OCI-LY7 (cell line): ENCODE measurements at regions not wholly inside any gene's neighbourhood (a gene's known extent, or its start where the extent isn't known, plus 50 kb on each side); places are given as distances from the start of the nearest gene placed in this dataset.
A peak's percentile ranks its signal among the peaks of the same experiment; 100 is the strongest.

Experiments used
- BruUV-seq: library from RNA; stranded (reverse); fragments of 400-500 nt; replicated peaks from 2 replicates; lab custom pipeline; 2021; lab: Mats Ljungman, UMichigan
- CTCF ChIA-PET: fragments of 300-600 bp; sonication (Branson Sonifier 250); formaldehyde crosslinking; loops from one replicate; lab custom pipeline; 2022; ENCODE audit warnings: antibody characterized with exemption; ENCODE audit not compliant: unreplicated experiment; lab: Charles Lee
- POLR2A ChIA-PET: fragments of 300-600 bp; sonication (Branson Sonifier 250); formaldehyde crosslinking; loops from one replicate; lab custom pipeline; 2022; ENCODE audit warnings: antibody characterized with exemption; lab: Charles Lee
- DNase-seq: peaks from one replicate; pipeline ENCODE4 v3.0.0-alpha.2; 2015; ENCODE audit warnings: low spot score
- H2AFZ ChIP-seq: fragments of 200-600 bp; sonication (generic), shearing (Covaris generic); 2 replicates; pipeline ENCODE4 v1.6.1; 2014; ENCODE audit warnings: mild to moderate bottlenecking, antibody characterized with exemption, low read length, moderate library complexity
- H3K27ac ChIP-seq: fragments of 200-600 bp; sonication (generic); 2 replicates; pipeline ENCODE4 v1.5.1; 2014; ENCODE audit warnings: mixed run types, low read depth, mild to moderate bottlenecking, moderate library complexity, low read length, inconsistent platforms; ENCODE audit not compliant: poor library complexity, severe bottlenecking
- H3K36me3 ChIP-seq: fragments of 200-600 bp; sonication (generic); 2 replicates; pipeline ENCODE4 v1.6.1; 2014; ENCODE audit warnings: mild to moderate bottlenecking, antibody characterized with exemption, low read length, moderate library complexity, mixed read lengths; ENCODE audit not compliant: insufficient read depth
- H3K4me1 ChIP-seq: fragments of 200-600 bp; sonication (generic); 2 replicates; pipeline ENCODE4 v1.5.1; 2014; ENCODE audit warnings: mild to moderate bottlenecking, low read length; ENCODE audit not compliant: insufficient read depth, poor library complexity, severe bottlenecking
- H3K4me2 ChIP-seq: fragments of 200-600 bp; sonication (generic); 2 replicates; pipeline ENCODE4 v1.6.1; 2014; ENCODE audit warnings: mild to moderate bottlenecking, low read length
- H3K4me3 ChIP-seq: fragments of 200-600 bp; sonication (generic); 2 replicates; pipeline ENCODE4 v1.5.1; 2014; ENCODE audit warnings: mild to moderate bottlenecking, low read depth, low read length; ENCODE audit not compliant: poor library complexity, severe bottlenecking
- H3K79me2 ChIP-seq: fragments of 200-600 bp; sonication (generic); 2 replicates; pipeline ENCODE4 v1.6.1; 2016; ENCODE audit warnings: low read depth, mild to moderate bottlenecking, low read length, moderate library complexity, mixed read lengths; ENCODE audit not compliant: insufficient read depth
- H3K9me2 ChIP-seq: fragments of 200-600 bp; sonication (generic); 2 replicates; pipeline ENCODE4 v1.6.1; 2016; ENCODE audit warnings: mild to moderate bottlenecking, low read length, mixed read lengths; ENCODE audit not compliant: insufficient read depth
- H3K9me3 ChIP-seq: fragments of 200-600 bp; sonication (generic); 2 replicates; pipeline ENCODE4 v1.6.1; 2014; ENCODE audit warnings: mild to moderate bottlenecking, mixed run types, low read length, mixed read lengths
- H4K20me1 ChIP-seq: fragments of 200-600 bp; sonication (generic); 2 replicates; pipeline ENCODE4 v1.6.1; 2014; ENCODE audit warnings: mild to moderate bottlenecking, antibody characterized with exemption, low read length, moderate library complexity, mixed read lengths; ENCODE audit not compliant: insufficient read depth
- CTCF ChIP-seq: fragments of 200-600 bp; sonication (generic); conservative IDR thresholded peaks from 2 replicates; pipeline ENCODE4 v1.5.1; 2014; ENCODE audit warnings: mild to moderate bottlenecking, antibody characterized with exemption, low read length, moderate library complexity, mixed read lengths
- EZH2phosphoT487 ChIP-seq: fragments of 200-600 bp; sonication (generic); IDR thresholded peaks from 2 replicates; pipeline ENCODE4 v1.6.1; 2018; ENCODE audit warnings: low read depth, borderline replicate concordance, mild to moderate bottlenecking, mixed run types, antibody characterized with exemption, low read length, moderate library complexity, mixed read lengths
- intact Hi-C: fragments of 100-400 bp; cut with micrococcal nuclease; formaldehyde crosslinking; loops from one replicate; pipeline ENCODE4 v1.10.0; 2022; ENCODE audit not compliant: unreplicated experiment

GRCh38 chr11:109697140-109697843, 275.3 kb downstream of the C11orf87 start:
- intact Hi-C loops = loop anchor here (5.0 kb wide), 1 partner anchor 1000 kb away; no protein-coding TSS in a partner anchor
- CTCF ChIA-PET = interaction anchor here (0.6 kb wide), 1 partner anchor 141 kb away, joined by 3 read pairs; no protein-coding TSS in a partner anchor
- no peak overlapping the region for H3K27ac ChIP-seq
- DNase-seq = peak; percentile 47
- POLR2A ChIA-PET = no interaction called here
- H3K9me2 ChIP-seq = no peaks in the 10 kb centered on the region
- H3K79me2 ChIP-seq = no peaks in the 10 kb centered on the region
- H2AFZ ChIP-seq = no peak overlapping the region
- TF ChIP-seq EZH2phosphoT487 (no peak), CTCF (peak; percentile 88)
- no peaks in the 10 kb centered on the region for H3K4me1 ChIP-seq
- 0 out of 2 replicates have a peak, but pooled peaks cover 6% of the 10 kb centered on the region for H3K9me3 ChIP-seq
- no peak overlapping the region for H3K4me2 ChIP-seq
- H3K4me3 ChIP-seq = no peak overlapping the region
- no TSS peak for BruUV-seq
- H4K20me1 ChIP-seq = no peaks in the 10 kb centered on the region
- H3K36me3 ChIP-seq = no peaks in the 10 kb centered on the region

DNA sequence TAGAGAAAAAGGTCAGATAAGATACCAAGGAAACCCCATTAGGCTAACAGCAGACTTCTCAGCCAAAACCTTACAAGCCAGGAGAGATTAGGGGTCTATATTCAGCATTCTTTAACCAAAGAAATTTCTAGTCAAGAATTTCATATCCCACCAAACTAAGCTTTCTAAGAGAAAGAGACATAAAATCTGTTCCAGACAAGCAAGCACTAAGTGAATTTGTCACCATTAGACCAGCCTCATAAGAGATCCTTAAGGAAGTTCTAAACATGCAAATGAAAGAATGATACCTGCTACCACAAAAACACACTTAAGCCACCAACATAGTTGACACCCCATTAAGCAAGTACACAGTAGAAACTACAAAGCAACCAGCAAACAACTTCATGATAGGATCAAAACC, 276.2 kb downstream of the C11orf87 start:
- Histone ChIP-seq H4K20me1 (no peaks in the 10 kb centered on the region), H3K4me1 (no peaks in the 10 kb centered on the region), H3K9me3 (0 out of 2 replicates have a peak, but pooled peaks cover 6% of the 10 kb centered on the region), H3K36me3 (no peaks in the 10 kb centered on the region), H3K79me2 (no peaks in the 10 kb centered on the region), H2AFZ (no peak overlapping the region), H3K4me2 (no peak overlapping the region), H3K27ac (no peak overlapping the region), H3K9me2 (no peaks in the 10 kb centered on the region), H3K4me3 (no peak overlapping the region)
- POLR2A ChIA-PET = no interaction called here
- DNase-seq = no peak
- intact Hi-C loops = loop anchor here (5.0 kb wide), 1 partner anchor 1001 kb away; no protein-coding TSS in a partner anchor
- TF ChIP-seq EZH2phosphoT487 (no peak), CTCF (no peak)
- no TSS peak for BruUV-seq
- CTCF ChIA-PET = no interaction called here

DNA sequence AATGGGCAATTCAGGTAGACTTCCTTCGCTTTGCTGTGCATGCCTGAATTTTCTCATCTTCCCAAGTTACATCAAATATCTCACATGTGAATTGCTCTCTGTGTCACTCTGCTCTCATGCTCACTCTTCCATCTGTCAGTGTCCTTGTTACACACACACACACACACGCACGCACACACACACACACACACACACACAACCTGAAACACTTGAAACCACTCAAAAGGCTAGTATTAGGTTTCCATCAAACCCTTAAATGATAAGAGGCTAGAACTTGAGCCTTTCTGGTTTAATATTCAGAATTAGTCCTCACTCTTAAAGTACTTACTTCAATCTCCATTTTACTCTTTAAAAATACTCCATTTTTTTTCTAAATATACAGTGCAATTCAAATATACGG, 282.4 kb downstream of the C11orf87 start:
- Histone ChIP-seq H3K4me3 (no peak overlapping the region), H3K9me2 (no peaks in the 10 kb centered on the region), H2AFZ (no peak overlapping the region), H4K20me1 (no peaks in the 10 kb centered on the region), H3K4me2 (no peak overlapping the region), H3K79me2 (no peaks in the 10 kb centered on the region), H3K9me3 (no peaks in the 10 kb centered on the region), H3K36me3 (no peaks in the 10 kb centered on the region), H3K27ac (no peak overlapping the region), H3K4me1 (no peaks in the 10 kb centered on the region)
- intact Hi-C loops = no loop called here
- no peak for TF ChIP-seq EZH2phosphoT487
- TF ChIP-seq CTCF = no peak
- CTCF ChIA-PET = no interaction called here
- BruUV-seq = no TSS peak
- DNase-seq = no peak
- POLR2A ChIA-PET = interaction anchor here (0.9 kb wide), 1 partner anchor 801 kb away, joined by 3 read pairs; no protein-coding TSS in a partner anchor
